GM23248 (cell line): ENCODE measurements at regions not wholly inside any gene's neighbourhood (a gene's known extent, or its start where the extent isn't known, plus 50 kb on each side); places are given as distances from the start of the nearest gene placed in this dataset.

ENCODE experiments used
- EZH2 ChIP-seq: fragments of 200-600 bp; sonication (generic); IDR thresholded peaks from 2 replicates; pipeline ENCODE4 v1.6.1; 2018; ENCODE audit warnings: antibody characterized with exemption, mild to moderate bottlenecking; ENCODE audit not compliant: insufficient read depth, poor library complexity, severe bottlenecking
- EZH2phosphoT487 ChIP-seq: fragments of 200-600 bp; sonication (generic); IDR thresholded peaks from 2 replicates; pipeline ENCODE4 v1.6.1; 2018; ENCODE audit warnings: antibody characterized with exemption, moderate library complexity, mild to moderate bottlenecking, low read depth; ENCODE audit not compliant: insufficient read depth

DNA sequence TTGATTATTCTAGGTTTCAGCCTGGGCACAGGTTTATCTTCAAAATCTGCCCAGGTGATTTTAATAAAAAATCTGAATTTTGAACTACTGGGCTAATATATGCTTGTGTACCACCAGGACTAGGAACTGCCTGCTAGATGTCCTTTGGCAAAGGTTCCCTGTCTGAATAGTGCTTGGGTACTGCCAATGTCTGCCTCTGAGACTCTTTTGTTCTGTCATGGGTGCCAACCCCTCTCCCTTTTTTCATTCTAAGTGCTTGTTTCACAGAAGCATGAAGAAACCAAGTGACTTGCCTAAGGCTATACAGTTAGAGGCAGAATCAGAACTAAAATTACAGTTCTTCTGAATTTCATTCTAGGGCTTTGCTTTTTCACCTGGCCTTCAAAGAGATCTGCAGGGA, 106.3 kb upstream of the CACHD1 start:
- TF ChIP-seq EZH2 (no peak), EZH2phosphoT487 (no peak)
